HG02798 (cell line): ENCODE measurements at regions not wholly inside any gene's neighbourhood (a gene's known extent, or its start where the extent isn't known, plus 50 kb on each side); places are given as distances from the start of the nearest gene placed in this dataset.
"Not testable (repeated sequence)": the region's sequence is repeated elsewhere in the genome, so short reads cannot be mapped to it uniquely, and the experiment has no call there.

Experiments
- ATAC-seq: cut with Tn5 transposase; IDR thresholded peaks from one replicate; pipeline ENCODE4 v1.9.1; 2021; ENCODE audit warnings: mild to moderate bottlenecking; ENCODE audit not compliant: unreplicated experiment, poor library complexity

- ATAC-seq, result no peak
Measured at GRCh38 chr5:85357309-85357708, 972.6 kb upstream of the EDIL3 start.

- ATAC-seq, result no peak
Measured at GRCh38 chr5:85375525-85375924, 990.8 kb upstream of the EDIL3 start.

DNA sequence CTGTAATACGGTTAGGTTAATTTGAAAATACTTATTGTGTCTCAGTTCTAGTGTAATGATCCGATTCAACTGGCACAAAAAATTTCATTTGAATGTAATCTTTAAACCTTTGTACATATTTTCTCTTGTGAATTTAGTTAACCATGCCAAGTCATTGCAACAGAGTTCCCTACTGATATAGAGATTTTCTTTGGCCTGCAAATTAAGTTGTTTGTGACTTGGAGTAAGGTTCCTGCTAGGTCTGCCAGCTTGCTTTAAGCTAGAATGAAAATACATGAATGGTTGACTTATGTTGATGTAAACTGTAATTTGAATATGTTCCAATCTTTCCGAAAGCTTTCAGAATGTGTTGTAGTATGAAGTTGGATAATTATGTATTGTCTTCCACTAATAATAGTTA, 1004.1 kb upstream of the EDIL3 start:
- ATAC-seq, result no peak

GRCh38 chr5:85392309-85392708, 1007.6 kb upstream of the EDIL3 start:
- not testable (repeated sequence) for ATAC-seq

GRCh38 chr5:85395526-85395925, 1010.8 kb upstream of the EDIL3 start:
- ATAC-seq, result no peak

- ATAC-seq, result no peak
Measured at GRCh38 chr5:85397451-85397850, 1012.8 kb upstream of the EDIL3 start.

DNA sequence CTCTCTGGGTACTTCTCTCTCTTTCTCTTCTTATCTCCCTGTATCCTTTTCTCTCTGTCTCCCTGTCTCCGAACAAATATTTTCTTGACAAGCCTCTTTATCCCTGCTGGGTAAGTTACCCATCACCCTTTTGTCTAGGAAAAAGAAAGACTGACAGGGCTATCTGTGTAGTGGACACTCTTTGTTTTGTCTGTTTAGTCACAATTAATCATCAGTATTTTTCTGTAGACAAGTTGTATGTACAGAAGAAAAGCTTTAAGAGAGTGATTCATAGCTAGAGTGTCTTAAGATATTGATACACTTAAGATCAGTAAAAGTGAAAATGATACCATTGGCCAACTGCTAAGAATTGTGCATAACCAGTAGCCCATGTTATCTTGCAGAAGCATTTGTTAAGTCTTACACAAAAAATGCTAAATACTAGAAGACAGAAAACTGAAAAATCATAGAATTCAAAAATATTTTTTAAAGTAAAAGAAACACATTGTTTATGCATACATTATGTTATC, 1043.8 kb upstream of the EDIL3 start:
- ATAC-seq, result no peak

- ATAC-seq, result not testable (repeated sequence)
Measured at GRCh38 chr5:85431726-85432125, 1047.0 kb upstream of the EDIL3 start.

DNA sequence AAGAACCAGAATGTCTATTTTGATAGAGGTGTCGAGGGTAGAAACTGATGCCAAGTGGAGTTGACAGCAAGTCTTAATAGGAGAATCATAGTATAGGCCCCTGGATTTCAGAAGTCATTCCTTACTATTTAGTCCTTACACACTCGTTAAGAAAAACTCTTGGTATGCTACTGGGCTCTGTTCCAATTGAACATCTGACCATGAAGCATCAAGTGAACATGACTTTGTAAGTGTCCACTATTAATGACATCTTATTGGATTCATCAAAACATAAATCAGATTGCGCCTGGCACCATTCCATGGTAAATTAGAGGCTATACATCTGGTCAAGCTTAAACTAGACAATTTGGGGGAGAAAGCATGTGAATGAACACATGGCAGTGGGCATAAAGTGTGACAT, 1056.5 kb upstream of the EDIL3 start:
- ATAC-seq, result no peak

DNA sequence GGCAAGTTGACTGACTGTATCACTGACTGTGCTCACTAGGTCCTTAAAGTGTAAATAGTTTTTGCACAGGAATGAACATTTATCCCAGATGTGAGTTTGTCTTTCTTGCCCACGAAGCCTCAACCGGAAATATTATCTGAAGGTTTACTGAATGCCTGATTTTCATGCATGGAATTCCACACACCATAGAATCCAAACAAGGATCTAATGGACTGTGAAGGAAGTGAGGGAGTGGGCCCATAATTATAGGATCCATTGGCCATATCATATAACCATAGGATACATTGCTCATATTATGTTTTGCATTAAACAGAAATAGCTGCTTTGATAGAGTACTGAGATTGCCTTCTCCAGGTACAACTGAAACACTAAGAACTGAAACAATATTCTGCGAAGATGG, 1057.2 kb upstream of the EDIL3 start:
- ATAC-seq, result no peak

DNA sequence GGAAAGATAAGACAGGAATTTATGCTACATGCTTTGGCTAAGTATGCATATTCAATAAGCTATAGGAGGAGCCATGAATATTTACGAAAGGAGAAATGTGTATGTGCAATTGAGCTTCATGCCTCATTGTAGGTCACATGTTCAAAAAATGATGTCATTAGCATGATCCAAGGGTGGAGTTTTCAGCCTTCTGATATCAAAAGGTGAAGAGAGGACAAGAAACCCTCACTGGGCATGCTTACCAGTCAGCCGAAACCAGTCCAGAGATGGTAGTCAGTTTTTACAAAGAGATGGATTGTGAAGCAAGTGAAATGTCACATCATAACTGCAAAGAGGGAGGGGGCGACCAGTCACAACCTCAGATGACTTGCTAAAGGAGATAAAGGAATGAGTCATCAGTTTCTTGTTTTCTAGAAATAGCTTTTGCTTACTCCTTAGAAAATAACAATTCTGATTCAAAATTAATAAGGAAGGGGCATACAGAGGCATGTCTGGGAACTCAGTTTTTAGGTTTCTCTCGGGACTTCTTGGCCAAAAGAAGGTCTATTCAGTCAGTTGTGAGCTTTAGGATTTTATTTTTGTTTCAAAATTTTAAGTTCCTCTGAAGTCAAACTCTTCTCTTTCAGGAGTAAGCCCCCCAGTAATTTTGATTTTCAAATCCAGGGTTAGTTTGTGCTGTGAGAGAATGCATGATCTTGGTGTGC, 1067.8 kb upstream of the EDIL3 start:
- ATAC-seq, result no peak

DNA sequence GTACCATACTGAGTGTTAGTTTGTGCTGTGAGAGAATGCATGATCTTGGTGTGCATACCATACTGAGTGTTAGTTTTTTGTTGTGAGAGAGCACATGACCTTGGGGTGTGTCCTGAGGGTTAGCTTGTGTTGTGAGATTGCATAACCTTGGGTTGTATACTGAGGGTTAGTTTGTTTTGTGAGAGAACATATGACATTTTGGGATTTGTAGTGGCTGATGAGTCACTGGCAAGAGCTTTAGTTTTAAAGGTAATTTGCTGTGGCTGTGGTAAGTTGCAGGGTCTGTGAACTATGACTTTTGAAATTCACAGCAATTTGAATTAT, 1068.3 kb upstream of the EDIL3 start:
- ATAC-seq, result no peak

GRCh38 chr5:85458319-85458718, 1073.6 kb upstream of the EDIL3 start:
- ATAC-seq, result no peak

- ATAC-seq, result no peak
Measured at GRCh38 chr5:85462957-85463356, 1078.3 kb upstream of the EDIL3 start.

DNA sequence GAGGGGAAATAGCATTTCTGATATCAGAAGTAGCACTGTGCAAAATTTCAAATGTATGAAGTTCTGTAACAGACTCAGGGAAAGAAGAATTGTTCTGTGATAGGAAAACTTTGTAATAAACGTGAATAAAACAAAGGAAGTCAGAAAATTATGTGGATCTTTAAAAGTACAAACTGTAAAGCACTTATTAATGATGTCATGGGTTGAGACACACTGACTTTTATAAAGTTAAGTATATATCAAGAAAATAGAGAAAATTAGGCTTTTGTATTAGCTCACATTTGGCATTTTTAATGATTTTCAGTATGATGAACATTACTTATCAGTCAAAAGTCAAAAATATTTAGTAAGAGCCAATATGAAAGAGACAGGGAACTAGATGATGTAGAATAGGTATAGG, 1081.7 kb upstream of the EDIL3 start:
- ATAC-seq, result no peak

DNA sequence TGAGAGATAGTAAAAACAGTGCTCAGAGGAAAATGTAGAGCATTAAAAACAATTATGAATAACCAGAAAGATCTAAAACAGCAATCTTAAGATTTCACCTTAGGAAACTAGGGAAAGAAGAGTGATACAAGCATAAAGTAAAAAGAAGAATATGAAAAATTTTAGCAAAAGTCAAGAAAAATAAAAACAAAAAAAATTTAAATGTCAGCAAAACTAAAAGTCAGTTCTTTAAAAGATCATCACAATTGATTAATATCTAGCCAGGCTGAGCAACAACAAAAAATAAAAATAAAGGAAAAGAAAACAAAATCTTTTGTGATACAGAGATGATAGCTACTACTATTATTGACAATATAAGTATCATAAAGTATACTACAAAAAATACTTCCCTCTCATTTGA, 1088.1 kb upstream of the EDIL3 start:
- no peak for ATAC-seq

- not testable (repeated sequence) for ATAC-seq
Measured at GRCh38 chr5:85475151-85475550, 1090.5 kb upstream of the EDIL3 start.

GRCh38 chr5:85476617-85477016, 1091.9 kb upstream of the EDIL3 start:
- ATAC-seq, result no peak

DNA sequence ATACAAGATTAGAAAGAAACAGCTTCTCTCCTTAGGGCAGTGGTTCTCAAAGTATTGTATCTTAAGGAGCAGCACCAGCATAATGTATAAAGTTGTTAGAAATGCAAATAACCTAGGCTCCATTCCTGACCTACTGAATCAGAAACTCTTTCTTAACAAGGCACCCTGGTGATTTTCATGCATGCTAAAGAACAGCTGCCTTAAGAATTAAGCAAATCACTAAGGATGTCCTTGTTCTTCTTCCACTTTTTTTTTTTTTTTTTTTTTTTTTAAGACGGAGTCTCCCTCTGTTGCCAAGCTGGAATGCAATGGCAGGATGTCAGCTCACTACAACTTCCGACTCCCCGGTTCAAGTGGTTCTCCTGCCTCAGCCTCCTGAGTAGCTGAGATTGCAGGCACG, 1095.2 kb upstream of the EDIL3 start:
- no peak for ATAC-seq

- no peak for ATAC-seq
Measured at GRCh38 chr5:85484982-85485574, 1100.4 kb upstream of the EDIL3 start.

GRCh38 chr5:85488295-85488694, 1103.6 kb upstream of the EDIL3 start:
- ATAC-seq, result no peak

GRCh38 chr5:85500869-85501268, 1116.2 kb upstream of the EDIL3 start:
- ATAC-seq, result no peak
